Cardiac muscle cell (in vitro differentiated cells and primary cell): ENCODE measurements at regions not wholly inside any gene's neighbourhood (a gene's known extent, or its start where the extent isn't known, plus 50 kb on each side); places are given as distances from the start of the nearest gene placed in this dataset.

ENCODE experiments used
- DNase-seq, 2 donors: peaks; one replicate each; pipeline versions ENCODE4 v3.0.0 to v3.0.0-alpha.2; 2010 to 2017; ENCODE audit warnings: low read depth in 1 of 2, low spot score in 1 of 2
- H3K27ac ChIP-seq: fragments of 200-600 bp; sonication (generic); 2 replicates; pipeline ENCODE4 v1.5.1; 2016
- H3K27me3 ChIP-seq: fragments of 200-600 bp; sonication (generic); 2 replicates; pipeline ENCODE4 v1.6.0; 2016; ENCODE audit warnings: control low read depth
- H3K36me3 ChIP-seq: fragments of 200-600 bp; sonication (generic); 2 replicates; pipeline ENCODE4 v1.5.1; 2016; ENCODE audit warnings: control low read depth
- H3K4me1 ChIP-seq: fragments of 200-600 bp; sonication (generic); 2 replicates; pipeline ENCODE4 v1.8.1; 2017; ENCODE audit warnings: low read depth, mild to moderate bottlenecking, mixed run types
- H3K4me3 ChIP-seq: fragments of 200-600 bp; sonication (generic); 2 replicates; pipeline ENCODE4 v1.5.1; 2016; ENCODE audit warnings: mild to moderate bottlenecking
- H3K9me3 ChIP-seq: fragments of 200-600 bp; sonication (generic); 2 replicates; pipeline ENCODE4 v1.5.1; 2017; ENCODE audit warnings: low read depth, mild to moderate bottlenecking, control low read depth
- TF ChIP-seq, protein P1 (sequence below): IDR thresholded peaks from 2 replicates; pipeline ENCODE4 v1.5.1; 2012; ENCODE audit warnings: low read depth, mild to moderate bottlenecking, low read length

DNA sequence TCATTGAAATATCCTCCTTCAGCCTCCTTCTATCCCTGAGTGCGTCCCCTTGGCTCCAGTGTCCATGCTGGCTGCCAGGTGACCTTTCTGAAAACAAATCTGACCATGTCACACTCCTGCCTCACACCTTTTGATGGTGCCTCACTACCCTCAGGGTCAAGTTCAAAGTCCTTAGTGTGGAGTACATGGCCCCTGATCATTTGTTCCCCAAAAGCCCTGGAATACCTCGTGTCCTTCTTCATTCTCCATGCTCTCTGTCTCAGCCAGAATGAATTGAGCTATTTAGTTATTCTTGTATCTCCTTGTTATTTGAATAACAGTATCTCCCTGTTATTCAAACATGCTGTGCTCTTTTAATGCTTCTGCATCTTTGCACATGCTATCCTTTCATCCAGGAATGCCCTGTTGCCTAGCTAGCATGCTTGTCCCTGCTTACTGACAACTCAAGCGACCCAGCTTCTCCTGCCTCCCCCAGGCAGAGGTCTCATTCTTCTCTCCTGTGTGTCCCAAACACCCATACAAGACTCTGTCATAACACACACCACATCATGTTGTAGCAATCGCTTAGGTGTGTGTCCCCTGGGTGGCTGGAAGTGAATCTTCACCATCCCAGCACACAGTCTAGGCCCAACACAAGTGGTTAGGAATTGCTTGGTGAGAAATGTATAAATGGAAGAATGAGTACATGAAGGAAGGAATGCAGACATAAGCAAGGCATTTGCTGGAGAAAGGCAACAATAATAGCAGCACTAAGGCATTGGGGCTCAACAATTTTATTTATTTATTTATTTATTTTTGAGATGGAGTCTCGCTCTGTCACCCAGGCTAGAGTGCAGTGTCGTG lies 144.0 kb downstream of the DDX1 start:
- TF ChIP-seq, protein P1, sequence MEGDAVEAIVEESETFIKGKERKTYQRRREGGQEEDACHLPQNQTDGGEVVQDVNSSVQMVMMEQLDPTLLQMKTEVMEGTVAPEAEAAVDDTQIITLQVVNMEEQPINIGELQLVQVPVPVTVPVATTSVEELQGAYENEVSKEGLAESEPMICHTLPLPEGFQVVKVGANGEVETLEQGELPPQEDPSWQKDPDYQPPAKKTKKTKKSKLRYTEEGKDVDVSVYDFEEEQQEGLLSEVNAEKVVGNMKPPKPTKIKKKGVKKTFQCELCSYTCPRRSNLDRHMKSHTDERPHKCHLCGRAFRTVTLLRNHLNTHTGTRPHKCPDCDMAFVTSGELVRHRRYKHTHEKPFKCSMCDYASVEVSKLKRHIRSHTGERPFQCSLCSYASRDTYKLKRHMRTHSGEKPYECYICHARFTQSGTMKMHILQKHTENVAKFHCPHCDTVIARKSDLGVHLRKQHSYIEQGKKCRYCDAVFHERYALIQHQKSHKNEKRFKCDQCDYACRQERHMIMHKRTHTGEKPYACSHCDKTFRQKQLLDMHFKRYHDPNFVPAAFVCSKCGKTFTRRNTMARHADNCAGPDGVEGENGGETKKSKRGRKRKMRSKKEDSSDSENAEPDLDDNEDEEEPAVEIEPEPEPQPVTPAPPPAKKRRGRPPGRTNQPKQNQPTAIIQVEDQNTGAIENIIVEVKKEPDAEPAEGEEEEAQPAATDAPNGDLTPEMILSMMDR, result no peak
- H3K4me3 ChIP-seq, result no peak overlapping the region
- no peaks in the 10 kb centered on the region for H3K27me3 ChIP-seq
- no peaks in the 10 kb centered on the region for H3K36me3 ChIP-seq
- H3K9me3 ChIP-seq, result no peaks in the 10 kb centered on the region
- DNase-seq, result no peak
- peaks cover 31% of the 10 kb centered on the region for H3K4me1 ChIP-seq
- peak overlapping the region; percentile 91 for H3K27ac ChIP-seq

DNA sequence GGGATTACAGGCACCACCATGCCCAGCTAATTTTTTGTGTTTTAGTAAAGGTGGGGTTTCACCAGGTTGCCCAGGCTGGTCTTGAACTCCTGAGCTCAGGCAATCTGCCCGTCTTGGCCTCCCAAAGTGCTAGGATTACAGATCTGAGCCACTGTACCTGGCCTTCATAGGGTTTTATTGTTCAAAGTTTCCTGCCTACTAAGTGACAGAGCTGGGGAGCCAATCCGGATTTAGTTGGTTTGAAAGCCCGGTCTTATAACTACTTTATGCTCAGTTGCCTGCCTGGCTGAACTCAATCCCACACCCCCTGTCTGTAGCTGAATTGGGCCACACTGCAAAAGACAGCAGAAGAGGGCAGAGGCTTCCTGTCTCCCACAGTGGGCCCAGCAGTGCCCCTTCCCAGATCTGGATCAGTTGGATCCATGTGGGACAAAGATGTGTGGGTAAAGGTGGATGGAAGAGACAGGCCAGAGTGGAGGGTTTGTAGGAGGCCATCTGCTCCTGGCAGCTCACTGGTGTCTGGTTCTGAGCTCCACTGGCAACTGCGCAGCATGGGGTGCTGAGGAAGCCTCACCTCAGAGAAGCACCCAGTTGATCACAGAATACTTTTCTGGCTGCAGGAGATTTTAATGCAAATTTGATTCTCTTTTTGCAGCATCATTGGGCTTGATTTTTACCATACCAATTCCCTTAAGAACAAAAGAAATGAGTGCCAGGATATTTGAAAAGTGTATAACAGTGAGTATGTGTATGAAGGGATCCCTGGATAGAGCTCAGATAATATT lies 144.9 kb downstream of the DDX1 start:
- no peak overlapping the region for H3K4me3 ChIP-seq

DNA sequence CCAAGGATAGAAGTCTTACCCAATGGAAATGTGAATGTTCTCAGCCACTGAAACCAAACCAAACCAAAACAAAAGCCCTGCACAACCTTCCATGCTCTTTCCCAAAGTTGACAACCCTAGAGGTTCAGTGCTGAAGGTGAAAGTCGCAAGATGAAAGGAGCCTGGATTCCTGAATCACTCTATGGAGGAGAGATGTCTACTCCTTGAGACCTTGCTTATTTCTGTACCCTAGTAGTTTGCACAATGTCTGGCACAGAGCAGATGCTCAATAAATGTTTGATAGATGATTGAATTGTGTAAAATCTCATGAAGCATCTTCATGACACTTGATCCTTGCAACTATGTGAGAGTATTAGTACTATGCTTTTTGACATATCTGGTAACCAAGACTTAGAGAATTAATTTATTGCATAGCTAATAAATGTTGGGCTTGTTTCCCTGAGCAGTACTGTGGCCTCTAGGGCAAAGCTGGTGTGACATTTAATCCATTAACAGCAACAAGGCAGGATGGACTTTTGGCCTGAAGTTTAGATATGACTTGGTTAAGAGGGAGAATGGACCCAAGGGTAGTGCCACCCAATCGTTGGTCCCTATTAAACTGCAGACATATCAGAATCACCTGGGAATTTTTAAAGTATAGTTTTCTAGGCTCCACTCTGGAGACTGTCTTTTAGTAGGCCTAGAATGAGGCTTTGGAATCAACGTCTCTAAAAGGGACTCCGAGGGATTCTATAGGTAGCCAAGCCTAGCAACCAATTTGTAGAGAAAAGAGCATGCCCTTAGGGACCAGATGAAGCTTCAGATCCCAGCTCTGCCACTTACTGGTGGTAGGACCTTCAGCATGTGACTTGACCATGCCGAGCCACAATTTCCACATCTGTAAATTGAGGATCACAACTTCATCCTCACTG lies 145.9 kb downstream of the DDX1 start:
- Histone ChIP-seq H3K27me3 (no peaks in the 10 kb centered on the region), H3K9me3 (no peaks in the 10 kb centered on the region), H3K27ac (no peak overlapping the region), H3K4me3 (no peak overlapping the region), H3K4me1 (peaks cover 31% of the 10 kb centered on the region), H3K36me3 (no peaks in the 10 kb centered on the region)
- no peak for DNase-seq
- TF ChIP-seq, protein P1, result no peak

More for the DNA sequence above, 144.9 kb downstream of the DDX1 start:
- Histone ChIP-seq H3K27ac (peak overlapping the region; percentile 91), H3K9me3 (no peaks in the 10 kb centered on the region), H3K36me3 (no peaks in the 10 kb centered on the region), H3K27me3 (no peaks in the 10 kb centered on the region), H3K4me1 (peaks cover 31% of the 10 kb centered on the region)
- no peak for DNase-seq
- TF ChIP-seq, protein P1, result no peak

DNA sequence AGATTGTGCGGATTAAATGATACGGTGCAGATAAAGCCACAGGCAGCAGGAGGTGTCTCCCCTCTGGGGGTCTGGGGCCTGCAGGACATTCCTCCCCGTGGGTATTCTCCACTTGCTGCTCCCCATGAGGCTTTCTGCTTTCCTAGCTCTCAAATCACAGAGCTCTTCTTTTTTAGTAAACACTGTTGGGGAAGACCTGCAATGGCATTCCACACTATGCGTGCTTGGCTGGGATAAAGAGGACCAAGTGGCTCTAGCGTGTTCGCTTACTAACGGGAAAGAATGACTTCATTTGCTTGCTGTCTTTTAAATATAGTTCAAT lies 146.5 kb downstream of the DDX1 start:
- no peak overlapping the region for H3K27ac ChIP-seq
- H3K27me3 ChIP-seq, result no peaks in the 10 kb centered on the region

DNA sequence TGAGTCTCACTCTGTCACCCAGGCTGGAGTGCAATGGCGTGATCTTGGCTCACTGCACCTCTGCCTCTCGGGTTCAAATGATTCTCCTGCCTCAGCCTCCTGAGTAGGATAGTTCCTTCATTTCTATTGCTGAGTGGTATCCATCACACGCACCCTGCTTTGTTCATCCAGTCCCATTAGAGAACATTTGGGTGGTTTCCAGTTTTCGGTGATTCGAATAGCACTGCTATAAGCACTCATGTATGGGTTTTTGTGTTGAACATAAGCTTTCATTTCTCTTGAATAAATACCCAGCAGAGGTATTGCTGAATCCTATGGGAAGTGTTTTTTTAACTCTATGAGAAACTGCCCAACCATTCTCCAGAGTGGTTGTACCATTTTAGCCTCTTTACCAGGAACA lies 147.3 kb downstream of the DDX1 start:
- Histone ChIP-seq H3K9me3 (no peaks in the 10 kb centered on the region), H3K36me3 (no peaks in the 10 kb centered on the region), H3K4me3 (no peak overlapping the region), H3K27me3 (no peaks in the 10 kb centered on the region), H3K4me1 (peaks cover 22% of the 10 kb centered on the region), H3K27ac (no peak overlapping the region)
- TF ChIP-seq, protein P1, result no peak
- DNase-seq, result no peak

More for the DNA sequence above, 146.5 kb downstream of the DDX1 start:
- DNase-seq, result no peak
- TF ChIP-seq, protein P1, result no peak
- H3K4me1 ChIP-seq, result peaks cover 30% of the 10 kb centered on the region
- H3K36me3 ChIP-seq, result no peaks in the 10 kb centered on the region
- H3K4me3 ChIP-seq, result no peak overlapping the region
- H3K9me3 ChIP-seq, result no peaks in the 10 kb centered on the region
